Uterus (tissue), 2 donors: ENCODE measurements at regions not wholly inside any gene's neighbourhood (a gene's known extent, or its start where the extent isn't known, plus 50 kb on each side); places are given as distances from the start of the nearest gene placed in this dataset.
A peak's percentile ranks its signal among the peaks of the same experiment; 100 is the strongest.

Experiments
- POLR2A ChIP-seq, 2 donors: fragments of 450-650 bp; IDR thresholded peaks; one replicate each; pipeline ENCODE4 v1.6.1; 2016; ENCODE audit warnings: antibody characterized with exemption in 2 of 2, mild to moderate bottlenecking in 1 of 2, moderate library complexity in 1 of 2
- TF ChIP-seq, protein P1 (sequence below), 4 experiments: fragments of 200-600 bp in 2 of 4; fragments of 450-650 bp in 2 of 4; sonication (generic) in 2 of 4; IDR thresholded peaks; one replicate each; pipeline ENCODE4 v1.5.1; 2016 to 2019; ENCODE audit warnings: antibody characterized with exemption in 4 of 4, mild to moderate bottlenecking in 2 of 4, moderate library complexity in 1 of 4

DNA sequence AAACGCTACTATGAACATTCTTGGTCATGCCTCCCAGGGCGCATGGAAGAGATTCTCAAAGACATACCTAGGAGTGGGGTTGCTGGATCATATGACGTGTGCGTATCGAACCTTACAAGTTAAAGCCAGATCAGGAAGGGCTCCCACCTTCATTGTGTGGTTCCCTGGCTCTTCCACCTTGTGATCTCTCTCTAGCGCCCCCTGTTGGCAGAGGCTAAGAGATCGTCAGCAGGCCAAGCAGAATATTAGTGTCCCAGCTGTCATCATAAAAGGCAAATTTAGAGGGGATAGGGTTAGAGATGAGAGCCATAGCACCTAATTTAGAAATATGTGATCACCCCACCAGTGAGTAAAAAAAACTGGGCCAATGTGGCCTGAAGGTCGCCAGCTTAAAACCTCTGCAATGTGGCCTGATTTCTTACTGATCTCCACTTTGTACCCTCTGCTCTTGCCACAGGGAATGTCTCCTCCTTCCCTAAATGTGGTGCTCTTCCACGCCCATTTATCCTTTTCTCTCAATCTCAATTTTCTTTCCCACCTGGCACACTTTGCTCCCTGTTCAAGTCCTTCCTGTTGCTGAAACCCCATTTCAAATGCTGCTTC is 91.7 kb upstream of the SHB start:
- TF ChIP-seq, protein P1, sequence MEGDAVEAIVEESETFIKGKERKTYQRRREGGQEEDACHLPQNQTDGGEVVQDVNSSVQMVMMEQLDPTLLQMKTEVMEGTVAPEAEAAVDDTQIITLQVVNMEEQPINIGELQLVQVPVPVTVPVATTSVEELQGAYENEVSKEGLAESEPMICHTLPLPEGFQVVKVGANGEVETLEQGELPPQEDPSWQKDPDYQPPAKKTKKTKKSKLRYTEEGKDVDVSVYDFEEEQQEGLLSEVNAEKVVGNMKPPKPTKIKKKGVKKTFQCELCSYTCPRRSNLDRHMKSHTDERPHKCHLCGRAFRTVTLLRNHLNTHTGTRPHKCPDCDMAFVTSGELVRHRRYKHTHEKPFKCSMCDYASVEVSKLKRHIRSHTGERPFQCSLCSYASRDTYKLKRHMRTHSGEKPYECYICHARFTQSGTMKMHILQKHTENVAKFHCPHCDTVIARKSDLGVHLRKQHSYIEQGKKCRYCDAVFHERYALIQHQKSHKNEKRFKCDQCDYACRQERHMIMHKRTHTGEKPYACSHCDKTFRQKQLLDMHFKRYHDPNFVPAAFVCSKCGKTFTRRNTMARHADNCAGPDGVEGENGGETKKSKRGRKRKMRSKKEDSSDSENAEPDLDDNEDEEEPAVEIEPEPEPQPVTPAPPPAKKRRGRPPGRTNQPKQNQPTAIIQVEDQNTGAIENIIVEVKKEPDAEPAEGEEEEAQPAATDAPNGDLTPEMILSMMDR (IDR thresholded peaks at IDR 0.05), result peak; percentile 40 to 52 (median 47)
- TF ChIP-seq POLR2A (IDR thresholded peaks at IDR 0.05), result no peak
